K562 (cell line): ENCODE measurements at regions not wholly inside any gene's neighbourhood (a gene's known extent, or its start where the extent isn't known, plus 50 kb on each side); places are given as distances from the start of the nearest gene placed in this dataset.
A peak's percentile ranks its signal among the peaks of the same experiment; 100 is the strongest.

Experiments
- BMI1 ChIP-seq: fragments of 150-350 bp; IDR thresholded peaks from 2 replicates; pipeline ENCODE4 v1.6.1; 2014; ENCODE audit warnings: low read length
- CGGBP1 ChIP-seq: fragments of 250-450 bp; sonication (Bioruptor Pico); IDR thresholded peaks from 2 replicates; pipeline ENCODE4 v1.9.0; 2021; ENCODE audit warnings: mild to moderate bottlenecking
- E2F3 ChIP-seq: fragments of 250-450 bp; sonication (Bioruptor Pico); IDR thresholded peaks from 2 replicates; pipeline ENCODE4 v1.4.0; 2020; ENCODE audit warnings: mild to moderate bottlenecking
- EWSR1 ChIP-seq: fragments of 450-650 bp; IDR thresholded peaks from 2 replicates; pipeline ENCODE4 v1.6.1; 2018; ENCODE audit warnings: borderline replicate concordance, mild to moderate bottlenecking, low read depth, moderate library complexity; ENCODE audit not compliant: partially characterized antibody
- FIP1L1 ChIP-seq: fragments of 200-400 bp; formaldehyde crosslinking; IDR thresholded peaks from 2 replicates; pipeline ENCODE4 v1.6.1; 2018; ENCODE audit warnings: mild to moderate bottlenecking, low read depth, low read length; ENCODE audit not compliant: poor library complexity, severe bottlenecking
- FOXO4 ChIP-seq: fragments of 450-650 bp; formaldehyde crosslinking; IDR thresholded peaks from 2 replicates; pipeline ENCODE4 v1.4.0; 2020; ENCODE audit warnings: mild to moderate bottlenecking, moderate library complexity
- HDAC2 ChIP-seq: fragments of 450-650 bp; IDR thresholded peaks from 2 replicates; pipeline ENCODE4 v1.6.1; 2016; ENCODE audit warnings: mild to moderate bottlenecking
- JUNB ChIP-seq: fragments of 450-650 bp; formaldehyde crosslinking; conservative IDR thresholded peaks from 2 replicates; pipeline ENCODE4 v1.4.0; 2020; ENCODE audit warnings: mild to moderate bottlenecking
- PHB2 ChIP-seq: fragments of 450-650 bp; IDR thresholded peaks from 2 replicates; pipeline ENCODE4 v1.6.1; 2017; ENCODE audit warnings: low read depth
- PRPF4 ChIP-seq: fragments of 200-400 bp; formaldehyde crosslinking; IDR thresholded peaks from one replicate; pipeline ENCODE4 v1.6.1; 2017; ENCODE audit warnings: low read length, low read depth, mild to moderate bottlenecking; ENCODE audit not compliant: insufficient read depth, poor library complexity, severe bottlenecking
- SMARCB1 ChIP-seq: IDR thresholded peaks from 2 replicates; pipeline ENCODE4 v1.6.1; 2011; ENCODE audit warnings: improper control_type of control experiment, low read depth; ENCODE audit not compliant: insufficient read length
- STAT5A ChIP-seq: IDR thresholded peaks from 2 replicates; pipeline ENCODE4 v1.6.1; 2012; ENCODE audit warnings: low read length, inconsistent platforms, borderline replicate concordance
- VEZF1 ChIP-seq: fragments of 200-800 bp; sonication (Bioruptor generic); IDR thresholded peaks from 2 replicates; pipeline ENCODE4 v1.6.1; 2017; ENCODE audit warnings: missing genetic modification characterization, missing compliant biosample characterization
- ZC3H11A ChIP-seq: IDR thresholded peaks from 2 replicates; pipeline ENCODE4 v1.6.1; 2012; ENCODE audit warnings: low read depth, low read length, improper control_type of control experiment
- TF ChIP-seq, protein P1 (sequence below), 3 experiments: fragments of 200-800 bp in 1 of 3; fragments of 250-450 bp in 1 of 3; fragments of 450-650 bp in 1 of 3; sonication (Bioruptor Pico) in 1 of 3; sonication (Bioruptor generic) in 1 of 3; formaldehyde crosslinking in 1 of 3; IDR thresholded peaks; 2 replicates each; pipeline versions ENCODE4 v1.6.1 to v1.8.0; 2016 to 2022; ENCODE audit warnings: mild to moderate bottlenecking in 2 of 3, missing genetic modification characterization in 2 of 3, missing compliant biosample characterization in 1 of 3, moderate library complexity in 1 of 3
- TF ChIP-seq, protein P2 (sequence below): sonication (generic); formaldehyde crosslinking; IDR thresholded peaks from 2 replicates; pipeline ENCODE4 v1.8.0; 2022; ENCODE audit warnings: mild to moderate bottlenecking, missing genetic modification reagents
- TF ChIP-seq, protein P3 (sequence below): fragments of 450-650 bp; IDR thresholded peaks from 2 replicates; pipeline ENCODE4 v1.6.1; 2017; ENCODE audit warnings: mild to moderate bottlenecking, moderate library complexity

DNA sequence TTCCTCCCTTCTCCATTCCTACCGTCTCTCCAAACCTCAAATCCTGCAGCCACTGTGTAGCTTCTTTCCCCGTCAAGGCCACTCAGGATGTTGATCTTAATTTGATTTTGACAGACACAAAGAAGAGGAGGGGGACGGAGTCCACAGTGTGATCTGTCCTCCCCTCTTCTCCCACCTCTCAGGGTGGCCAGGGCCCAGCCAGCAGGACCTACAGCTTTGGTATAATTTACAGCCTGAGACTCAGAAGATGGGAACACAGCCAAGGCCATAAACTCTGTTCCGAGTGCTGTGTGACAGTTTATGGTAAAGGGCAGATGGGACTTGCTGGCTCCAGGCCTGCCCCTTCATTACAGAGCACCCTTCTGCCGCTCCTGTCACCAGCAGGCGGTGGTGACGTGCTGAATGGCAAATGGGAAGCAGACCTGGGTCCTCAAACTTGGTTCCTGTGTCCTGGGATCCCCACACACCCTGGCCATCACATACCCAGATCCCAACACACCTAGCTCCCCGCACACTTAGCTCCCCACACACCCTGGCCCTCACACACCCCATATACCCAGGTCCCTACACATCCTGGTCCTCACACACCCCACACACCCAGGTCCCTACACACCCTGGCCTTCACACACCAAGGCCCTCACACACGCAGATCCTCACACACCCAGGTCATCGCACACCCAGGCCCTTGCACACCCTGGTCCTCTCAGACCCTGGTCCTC lies 71.6 kb downstream of the CD2 start (continued):
- TF ChIP-seq EWSR1 (no peak), STAT5A (peak; percentile 40), BMI1 (no peak), JUNB (CRISPR knock-in tag) (no peak), ZC3H11A (no peak), PHB2 (no peak), VEZF1 (peak; percentile 50; the same call in 1 of the 2 replicates), HDAC2 (no peak), SMARCB1 (no peak), FIP1L1 (no peak), E2F3 (CRISPR knock-in tag) (peak; percentile 56; the same call in 1 of the 2 replicates), FOXO4 (CRISPR knock-in tag) (0 out of 2 replicates have a peak, but pooled peaks have one; percentile 21), PRPF4 (no peak), CGGBP1 (CRISPR knock-in tag) (no peak)
- TF ChIP-seq, protein P1, sequence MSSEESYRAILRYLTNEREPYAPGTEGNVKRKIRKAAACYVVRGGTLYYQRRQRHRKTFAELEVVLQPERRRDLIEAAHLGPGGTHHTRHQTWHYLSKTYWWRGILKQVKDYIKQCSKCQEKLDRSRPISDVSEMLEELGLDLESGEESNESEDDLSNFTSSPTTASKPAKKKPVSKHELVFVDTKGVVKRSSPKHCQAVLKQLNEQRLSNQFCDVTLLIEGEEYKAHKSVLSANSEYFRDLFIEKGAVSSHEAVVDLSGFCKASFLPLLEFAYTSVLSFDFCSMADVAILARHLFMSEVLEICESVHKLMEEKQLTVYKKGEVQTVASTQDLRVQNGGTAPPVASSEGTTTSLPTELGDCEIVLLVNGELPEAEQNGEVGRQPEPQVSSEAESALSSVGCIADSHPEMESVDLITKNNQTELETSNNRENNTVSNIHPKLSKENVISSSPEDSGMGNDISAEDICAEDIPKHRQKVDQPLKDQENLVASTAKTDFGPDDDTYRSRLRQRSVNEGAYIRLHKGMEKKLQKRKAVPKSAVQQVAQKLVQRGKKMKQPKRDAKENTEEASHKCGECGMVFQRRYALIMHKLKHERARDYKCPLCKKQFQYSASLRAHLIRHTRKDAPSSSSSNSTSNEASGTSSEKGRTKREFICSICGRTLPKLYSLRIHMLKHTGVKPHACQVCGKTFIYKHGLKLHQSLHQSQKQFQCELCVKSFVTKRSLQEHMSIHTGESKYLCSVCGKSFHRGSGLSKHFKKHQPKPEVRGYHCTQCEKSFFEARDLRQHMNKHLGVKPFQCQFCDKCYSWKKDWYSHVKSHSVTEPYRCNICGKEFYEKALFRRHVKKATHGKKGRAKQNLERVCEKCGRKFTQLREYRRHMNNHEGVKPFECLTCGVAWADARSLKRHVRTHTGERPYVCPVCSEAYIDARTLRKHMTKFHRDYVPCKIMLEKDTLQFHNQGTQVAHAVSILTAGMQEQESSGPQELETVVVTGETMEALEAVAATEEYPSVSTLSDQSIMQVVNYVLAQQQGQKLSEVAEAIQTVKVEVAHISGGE (CRISPR knock-in tag; IDR thresholded peaks at IDR 0.05) = no peak
- TF ChIP-seq, protein P2, sequence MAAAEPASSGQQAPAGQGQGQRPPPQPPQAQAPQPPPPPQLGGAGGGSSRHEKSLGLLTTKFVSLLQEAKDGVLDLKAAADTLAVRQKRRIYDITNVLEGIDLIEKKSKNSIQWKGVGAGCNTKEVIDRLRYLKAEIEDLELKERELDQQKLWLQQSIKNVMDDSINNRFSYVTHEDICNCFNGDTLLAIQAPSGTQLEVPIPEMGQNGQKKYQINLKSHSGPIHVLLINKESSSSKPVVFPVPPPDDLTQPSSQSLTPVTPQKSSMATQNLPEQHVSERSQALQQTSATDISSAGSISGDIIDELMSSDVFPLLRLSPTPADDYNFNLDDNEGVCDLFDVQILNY (CRISPR knock-in tag) = peak; percentile 93; the same call in 1 of the 2 replicates
- TF ChIP-seq, protein P3, sequence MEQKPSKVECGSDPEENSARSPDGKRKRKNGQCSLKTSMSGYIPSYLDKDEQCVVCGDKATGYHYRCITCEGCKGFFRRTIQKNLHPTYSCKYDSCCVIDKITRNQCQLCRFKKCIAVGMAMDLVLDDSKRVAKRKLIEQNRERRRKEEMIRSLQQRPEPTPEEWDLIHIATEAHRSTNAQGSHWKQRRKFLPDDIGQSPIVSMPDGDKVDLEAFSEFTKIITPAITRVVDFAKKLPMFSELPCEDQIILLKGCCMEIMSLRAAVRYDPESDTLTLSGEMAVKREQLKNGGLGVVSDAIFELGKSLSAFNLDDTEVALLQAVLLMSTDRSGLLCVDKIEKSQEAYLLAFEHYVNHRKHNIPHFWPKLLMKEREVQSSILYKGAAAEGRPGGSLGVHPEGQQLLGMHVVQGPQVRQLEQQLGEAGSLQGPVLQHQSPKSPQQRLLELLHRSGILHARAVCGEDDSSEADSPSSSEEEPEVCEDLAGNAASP = no peak
